Choroid plexus epithelial cell (primary cell): ENCODE measurements at regions not wholly inside any gene's neighbourhood (a gene's known extent, or its start where the extent isn't known, plus 50 kb on each side); places are given as distances from the start of the nearest gene placed in this dataset.

Experiments
- DNase-seq: peaks from one replicate; pipeline ENCODE4 v3.0.0-alpha.2; 2010; ENCODE audit warnings: low read depth
- H3K4me3 ChIP-seq: 2 replicates; pipeline ENCODE4 v1.5.1; 2011; ENCODE audit warnings: low read depth, mild to moderate bottlenecking, control low read depth, low read length, moderate library complexity
- TF ChIP-seq, protein P1 (sequence below): conservative IDR thresholded peaks from 2 replicates; pipeline ENCODE4 v1.5.1; 2011; ENCODE audit warnings: low read depth, mild to moderate bottlenecking, control low read depth, inconsistent platforms, low read length, moderate library complexity

GRCh38 chr16:59558679-59559078 is 824.6 kb upstream of the GOT2 start:
- DNase-seq, result no peak
- TF ChIP-seq, protein P1, sequence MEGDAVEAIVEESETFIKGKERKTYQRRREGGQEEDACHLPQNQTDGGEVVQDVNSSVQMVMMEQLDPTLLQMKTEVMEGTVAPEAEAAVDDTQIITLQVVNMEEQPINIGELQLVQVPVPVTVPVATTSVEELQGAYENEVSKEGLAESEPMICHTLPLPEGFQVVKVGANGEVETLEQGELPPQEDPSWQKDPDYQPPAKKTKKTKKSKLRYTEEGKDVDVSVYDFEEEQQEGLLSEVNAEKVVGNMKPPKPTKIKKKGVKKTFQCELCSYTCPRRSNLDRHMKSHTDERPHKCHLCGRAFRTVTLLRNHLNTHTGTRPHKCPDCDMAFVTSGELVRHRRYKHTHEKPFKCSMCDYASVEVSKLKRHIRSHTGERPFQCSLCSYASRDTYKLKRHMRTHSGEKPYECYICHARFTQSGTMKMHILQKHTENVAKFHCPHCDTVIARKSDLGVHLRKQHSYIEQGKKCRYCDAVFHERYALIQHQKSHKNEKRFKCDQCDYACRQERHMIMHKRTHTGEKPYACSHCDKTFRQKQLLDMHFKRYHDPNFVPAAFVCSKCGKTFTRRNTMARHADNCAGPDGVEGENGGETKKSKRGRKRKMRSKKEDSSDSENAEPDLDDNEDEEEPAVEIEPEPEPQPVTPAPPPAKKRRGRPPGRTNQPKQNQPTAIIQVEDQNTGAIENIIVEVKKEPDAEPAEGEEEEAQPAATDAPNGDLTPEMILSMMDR, result no peak

GRCh38 chr16:59552164-59552563 is 818.0 kb upstream of the GOT2 start:
- TF ChIP-seq, protein P1, result no peak
- no peak for DNase-seq
- no peak overlapping the region for H3K4me3 ChIP-seq

More at GRCh38 chr16:59558679-59559078, 824.6 kb upstream of the GOT2 start:
- H3K4me3 ChIP-seq, result no peak overlapping the region

DNA sequence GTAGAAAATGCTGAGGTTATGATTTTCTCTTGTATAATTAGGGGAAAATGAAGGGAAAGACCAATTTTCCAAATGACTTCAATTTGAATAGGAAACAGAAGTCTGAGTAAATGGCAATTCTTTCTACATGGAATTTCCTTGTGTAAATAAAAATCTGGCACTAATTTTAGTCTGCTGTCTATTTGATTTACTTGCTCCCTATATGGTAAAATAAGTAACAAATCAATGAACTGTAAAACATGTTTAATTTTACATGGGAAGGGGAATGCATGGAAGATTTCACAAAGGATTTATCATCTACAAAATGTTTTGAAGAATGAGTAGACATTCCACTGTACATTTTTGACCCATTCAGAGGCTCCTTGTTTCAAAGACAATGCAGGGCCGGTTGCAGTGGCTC is 811.6 kb upstream of the GOT2 start:
- no peak overlapping the region for H3K4me3 ChIP-seq
- DNase-seq, result no peak
- TF ChIP-seq, protein P1, result no peak

DNA sequence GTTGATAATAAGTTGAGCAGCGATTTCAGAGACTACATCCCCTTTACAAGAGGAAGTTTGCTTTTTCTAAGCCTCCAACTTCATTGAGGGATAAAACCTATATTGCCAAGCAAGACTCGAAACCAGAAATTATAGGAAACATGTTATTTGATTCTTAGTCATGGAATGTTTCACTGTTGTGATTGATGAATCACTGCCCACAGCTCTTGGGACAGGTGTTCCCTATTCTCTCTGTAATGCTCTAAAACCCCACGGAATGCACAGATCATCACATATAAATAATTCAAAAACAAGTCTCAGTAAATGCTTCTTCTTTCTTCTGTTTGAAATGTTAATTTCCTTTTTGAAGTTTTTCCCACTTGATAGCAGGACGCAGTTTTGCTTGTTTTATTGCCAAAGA is 809.5 kb upstream of the GOT2 start:
- TF ChIP-seq, protein P1, result no peak
- peak; percentile 75 for DNase-seq
- no peak overlapping the region for H3K4me3 ChIP-seq

DNA sequence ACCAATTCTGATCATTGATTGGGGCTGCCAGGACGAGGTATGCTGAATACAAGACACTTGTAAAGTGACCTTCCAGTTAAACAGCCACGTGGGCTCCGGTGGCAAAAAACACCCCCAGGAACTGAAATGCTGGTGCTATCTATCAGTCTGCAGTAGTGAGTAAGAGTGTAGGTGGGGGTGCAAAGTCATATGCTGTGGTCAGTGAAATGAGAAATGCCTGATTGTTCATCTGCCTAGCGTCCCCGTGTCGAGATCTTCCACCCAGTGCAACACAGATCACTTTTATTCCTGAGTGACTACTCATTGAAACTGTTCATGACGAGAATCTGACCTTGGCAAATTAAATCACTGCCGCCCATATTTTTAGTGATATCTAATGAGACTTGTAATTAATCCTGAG is 806.5 kb upstream of the GOT2 start:
- peak; percentile 11 for DNase-seq
- no peak overlapping the region for H3K4me3 ChIP-seq
- TF ChIP-seq, protein P1, result no peak

GRCh38 chr16:59535298-59535697 is 801.2 kb upstream of the GOT2 start:
- TF ChIP-seq, protein P1, result no peak

GRCh38 chr16:59527206-59527997 is 793.3 kb upstream of the GOT2 start:
- peak overlapping the region; percentile 4 for H3K4me3 ChIP-seq
- TF ChIP-seq, protein P1, result no peak
- peak; percentile 91 for DNase-seq

More at GRCh38 chr16:59535298-59535697, 801.2 kb upstream of the GOT2 start:
- H3K4me3 ChIP-seq, result no peak overlapping the region
- no peak for DNase-seq
